Neural progenitor cell (in vitro differentiated cells): ENCODE measurements at regions not wholly inside any gene's neighbourhood (a gene's known extent, or its start where the extent isn't known, plus 50 kb on each side); places are given as distances from the start of the nearest gene placed in this dataset.

Source experiments
- DNase-seq: peaks from one replicate; pipeline ENCODE4 v3.0.0-alpha.2; 2016; ENCODE audit warnings: low spot score
- H2AFZ ChIP-seq: fragments of 200-600 bp; sonication (generic); replicated peaks from 2 replicates; pipeline ENCODE4 v1.6.1; 2016; ENCODE audit warnings: antibody characterized with exemption
- H3F3A ChIP-seq: fragments of 200-600 bp; sonication (generic); 2 replicates; pipeline ENCODE4 v1.6.1; 2016; ENCODE audit warnings: antibody characterized with exemption, low read depth
- H3K27ac ChIP-seq: fragments of 200-600 bp; sonication (generic); 2 replicates; pipeline ENCODE4 v1.5.1; 2016; ENCODE audit warnings: mild to moderate bottlenecking
- H3K27me3 ChIP-seq: fragments of 200-600 bp; sonication (generic); 2 replicates; pipeline ENCODE4 v1.6.1; 2016; ENCODE audit warnings: mild to moderate bottlenecking, moderate library complexity
- H3K36me3 ChIP-seq: fragments of 200-600 bp; sonication (generic); 2 replicates; pipeline ENCODE4 v1.5.1; 2016
- H3K4me1 ChIP-seq: fragments of 200-600 bp; sonication (generic); 2 replicates; pipeline ENCODE4 v1.6.1; 2016; ENCODE audit warnings: mixed run types
- H3K4me2 ChIP-seq: fragments of 200-600 bp; sonication (generic); 2 replicates; pipeline ENCODE4 v1.6.1; 2016
- H3K4me3 ChIP-seq: fragments of 200-600 bp; sonication (generic); 2 replicates; pipeline ENCODE4 v1.5.1; 2016
- H3K79me2 ChIP-seq: fragments of 200-600 bp; sonication (generic); 2 replicates; pipeline ENCODE4 v1.6.1; 2016; ENCODE audit warnings: low read depth
- H3K9ac ChIP-seq: fragments of 200-600 bp; sonication (generic); 2 replicates; pipeline ENCODE4 v1.6.1; 2016
- H3K9me3 ChIP-seq: fragments of 200-600 bp; sonication (generic); 2 replicates; pipeline ENCODE4 v1.5.1; 2016; ENCODE audit warnings: low read depth
- H4K20me1 ChIP-seq: fragments of 200-600 bp; sonication (generic); 2 replicates; pipeline ENCODE4 v1.6.1; 2016; ENCODE audit warnings: low read depth
- H3K27ac Mint-ChIP-seq: 3 replicates; pipeline ENCODE4 v1.8.0; 2021; ENCODE audit warnings: mixed read lengths
- H3K27me3 Mint-ChIP-seq: 2 replicates; pipeline ENCODE4 v1.8.0; 2022; ENCODE audit warnings: low read depth, mild to moderate bottlenecking, inconsistent platforms, moderate library complexity, mixed read lengths; ENCODE audit not compliant: insufficient read depth
- H3K36me3 Mint-ChIP-seq: 3 replicates; pipeline ENCODE4 v1.8.0; 2021; ENCODE audit warnings: mixed read lengths
- H3K4me1 Mint-ChIP-seq: 3 replicates; pipeline ENCODE4 v1.8.0; 2021; ENCODE audit warnings: mixed read lengths
- H3K4me3 Mint-ChIP-seq: 3 replicates; pipeline ENCODE4 v1.8.0; 2021; ENCODE audit warnings: mild to moderate bottlenecking, moderate library complexity, mixed read lengths
- H3K9me3 Mint-ChIP-seq: 3 replicates; pipeline ENCODE4 v1.8.0; 2020; ENCODE audit warnings: mixed read lengths
- CTCF ChIP-seq: fragments of 200-600 bp; sonication (generic); IDR thresholded peaks from 2 replicates; pipeline ENCODE4 v1.5.1; 2017; ENCODE audit warnings: antibody characterized with exemption, mild to moderate bottlenecking
- EZH2 ChIP-seq: fragments of 200-600 bp; sonication (generic); IDR thresholded peaks from 2 replicates; pipeline ENCODE4 v1.6.1; 2017; ENCODE audit warnings: antibody characterized with exemption, mild to moderate bottlenecking, moderate library complexity
- EZH2phosphoT487 ChIP-seq: fragments of 200-600 bp; sonication (generic); IDR thresholded peaks from 2 replicates; pipeline ENCODE4 v1.6.1; 2017; ENCODE audit warnings: antibody characterized with exemption

GRCh38 chr14:99075771-99076375, 196.1 kb downstream of the BCL11B start:
- H3K4me1 Mint-ChIP-seq: no peaks in the 10 kb centered on the region
- H3K27me3 Mint-ChIP-seq: peaks cover 3% of the 10 kb centered on the region
- Histone ChIP-seq H3F3A (no peaks in the 10 kb centered on the region), H3K27ac (no peak overlapping the region), H3K9me3 (no peaks in the 10 kb centered on the region), H3K4me1 (no peaks in the 10 kb centered on the region), H3K79me2 (no peaks in the 10 kb centered on the region), H3K4me3 (no peak overlapping the region), H3K27me3 (no peaks in the 10 kb centered on the region), H2AFZ (no peak overlapping the region), H4K20me1 (no peaks in the 10 kb centered on the region), H3K36me3 (no peaks in the 10 kb centered on the region), H3K9ac (no peak overlapping the region), H3K4me2 (no peak overlapping the region)
- no peak overlapping the region for H3K4me3 Mint-ChIP-seq
- no peaks in the 10 kb centered on the region for H3K36me3 Mint-ChIP-seq
- H3K9me3 Mint-ChIP-seq: peaks cover 6% of the 10 kb centered on the region
- DNase-seq: no peak
- H3K27ac Mint-ChIP-seq: no peak overlapping the region
- no peak for TF ChIP-seq EZH2phosphoT487
- no peak for TF ChIP-seq EZH2
- TF ChIP-seq CTCF: no peak

GRCh38 chr14:99077076-99077843, 194.7 kb downstream of the BCL11B start:
- no peaks in the 10 kb centered on the region for H3K27me3 Mint-ChIP-seq
- no peak overlapping the region for H2AFZ ChIP-seq
- no peak for TF ChIP-seq EZH2
- no peak for TF ChIP-seq EZH2phosphoT487
- no peaks in the 10 kb centered on the region for H3K79me2 ChIP-seq
- H3K9me3 ChIP-seq: no peaks in the 10 kb centered on the region
- no peaks in the 10 kb centered on the region for H3K27me3 ChIP-seq
- no peaks in the 10 kb centered on the region for H3K4me1 Mint-ChIP-seq
- no peak for DNase-seq
- no peaks in the 10 kb centered on the region for H4K20me1 ChIP-seq
- no peak overlapping the region for H3K27ac ChIP-seq
- H3K4me1 ChIP-seq: no peaks in the 10 kb centered on the region
- peaks cover 2% of the 10 kb centered on the region for H3K9me3 Mint-ChIP-seq
- no peak overlapping the region for H3K4me2 ChIP-seq
- H3K27ac Mint-ChIP-seq: no peak overlapping the region
- no peak overlapping the region for H3K4me3 Mint-ChIP-seq
- H3F3A ChIP-seq: no peaks in the 10 kb centered on the region
- H3K9ac ChIP-seq: no peak overlapping the region
- H3K36me3 Mint-ChIP-seq: no peaks in the 10 kb centered on the region
- no peaks in the 10 kb centered on the region for H3K36me3 ChIP-seq
- H3K4me3 ChIP-seq: no peak overlapping the region

GRCh38 chr14:99077844-99078236, 194.2 kb downstream of the BCL11B start:
- H3K36me3 Mint-ChIP-seq: no peaks in the 10 kb centered on the region
- H3K79me2 ChIP-seq: no peaks in the 10 kb centered on the region
- H2AFZ ChIP-seq: no peak overlapping the region
- H3K9me3 Mint-ChIP-seq: peaks cover 3% of the 10 kb centered on the region
- no peaks in the 10 kb centered on the region for H3K27me3 ChIP-seq
- no peak overlapping the region for H3K27ac ChIP-seq
- no peaks in the 10 kb centered on the region for H4K20me1 ChIP-seq
- no peak overlapping the region for H3K4me3 Mint-ChIP-seq
- H3K27me3 Mint-ChIP-seq: no peaks in the 10 kb centered on the region
- H3F3A ChIP-seq: no peaks in the 10 kb centered on the region
- no peak overlapping the region for H3K27ac Mint-ChIP-seq
- H3K9me3 ChIP-seq: no peaks in the 10 kb centered on the region
- no peaks in the 10 kb centered on the region for H3K4me1 Mint-ChIP-seq
- H3K36me3 ChIP-seq: no peaks in the 10 kb centered on the region
- DNase-seq: no peak
- no peaks in the 10 kb centered on the region for H3K4me1 ChIP-seq
- no peak overlapping the region for H3K4me2 ChIP-seq
- H3K9ac ChIP-seq: no peak overlapping the region
- H3K4me3 ChIP-seq: no peak overlapping the region
- TF ChIP-seq EZH2: no peak
- no peak for TF ChIP-seq CTCF
- TF ChIP-seq EZH2phosphoT487: no peak

- Mint-ChIP-seq H3K36me3 (no peaks in the 10 kb centered on the region), H3K27ac (no peak overlapping the region), H3K9me3 (peaks cover 7% of the 10 kb centered on the region), H3K4me1 (no peaks in the 10 kb centered on the region), H3K27me3 (no peaks in the 10 kb centered on the region), H3K4me3 (no peak overlapping the region)
- no peak overlapping the region for H3K4me3 ChIP-seq
- no peaks in the 10 kb centered on the region for H3K9me3 ChIP-seq
- no peaks in the 10 kb centered on the region for H4K20me1 ChIP-seq
- H3F3A ChIP-seq: no peaks in the 10 kb centered on the region
- DNase-seq: no peak
- no peak overlapping the region for H3K9ac ChIP-seq
- no peak for TF ChIP-seq CTCF
- no peak for TF ChIP-seq EZH2
- TF ChIP-seq EZH2phosphoT487: no peak
- no peaks in the 10 kb centered on the region for H3K79me2 ChIP-seq
- no peak overlapping the region for H3K4me2 ChIP-seq
- H3K36me3 ChIP-seq: no peaks in the 10 kb centered on the region
- no peak overlapping the region for H2AFZ ChIP-seq
- H3K4me1 ChIP-seq: no peaks in the 10 kb centered on the region
- H3K27me3 ChIP-seq: no peaks in the 10 kb centered on the region
- H3K27ac ChIP-seq: no peak overlapping the region
Observed at GRCh38 chr14:99078426-99078825, 193.6 kb downstream of the BCL11B start.
